Tibial nerve (tissue), 4 donors: ENCODE measurements at regions not wholly inside any gene's neighbourhood (a gene's known extent, or its start where the extent isn't known, plus 50 kb on each side); places are given as distances from the start of the nearest gene placed in this dataset.

ENCODE experiments used
- CTCF ChIP-seq, 5 experiments: fragments of 200-600 bp in 3 of 5; fragments of 450-650 bp in 2 of 5; sonication (generic) in 3 of 5; IDR thresholded peaks; one replicate each; pipeline ENCODE4 v1.5.1; 2016 to 2019; ENCODE audit warnings: antibody characterized with exemption in 5 of 5, mild to moderate bottlenecking in 3 of 5, moderate library complexity in 2 of 5
- EP300 ChIP-seq, 2 donors: sonication (generic); formaldehyde crosslinking; IDR thresholded peaks; one replicate each; pipeline ENCODE4 v1.6.1; 2017; ENCODE audit warnings: antibody characterized with exemption in 2 of 2, mild to moderate bottlenecking in 1 of 2
- POLR2A ChIP-seq, 2 donors: fragments of 450-650 bp; IDR thresholded peaks; one replicate each; pipeline ENCODE4 v1.6.1; 2017; ENCODE audit warnings: antibody characterized with exemption in 2 of 2, mild to moderate bottlenecking in 2 of 2, moderate library complexity in 2 of 2

GRCh38 chr4:126526335-126526734 is 1106.4 kb upstream of the INTU start:
- TF ChIP-seq CTCF (IDR thresholded peaks at IDR 0.05): no peak
- TF ChIP-seq POLR2A (IDR thresholded peaks at IDR 0.05): no peak
- TF ChIP-seq EP300 (IDR thresholded peaks at IDR 0.05): no peak
